ENCODE measurements at regions not wholly inside any gene's neighbourhood (a gene's known extent, or its start where the extent isn't known, plus 50 kb on each side); places are given as distances from the start of the nearest gene placed in this dataset.

GRCh38 chr7:67414858-67415257, 418.2 kb downstream of the TYW1 start:
- TF ChIP-seq, protein P1, sequence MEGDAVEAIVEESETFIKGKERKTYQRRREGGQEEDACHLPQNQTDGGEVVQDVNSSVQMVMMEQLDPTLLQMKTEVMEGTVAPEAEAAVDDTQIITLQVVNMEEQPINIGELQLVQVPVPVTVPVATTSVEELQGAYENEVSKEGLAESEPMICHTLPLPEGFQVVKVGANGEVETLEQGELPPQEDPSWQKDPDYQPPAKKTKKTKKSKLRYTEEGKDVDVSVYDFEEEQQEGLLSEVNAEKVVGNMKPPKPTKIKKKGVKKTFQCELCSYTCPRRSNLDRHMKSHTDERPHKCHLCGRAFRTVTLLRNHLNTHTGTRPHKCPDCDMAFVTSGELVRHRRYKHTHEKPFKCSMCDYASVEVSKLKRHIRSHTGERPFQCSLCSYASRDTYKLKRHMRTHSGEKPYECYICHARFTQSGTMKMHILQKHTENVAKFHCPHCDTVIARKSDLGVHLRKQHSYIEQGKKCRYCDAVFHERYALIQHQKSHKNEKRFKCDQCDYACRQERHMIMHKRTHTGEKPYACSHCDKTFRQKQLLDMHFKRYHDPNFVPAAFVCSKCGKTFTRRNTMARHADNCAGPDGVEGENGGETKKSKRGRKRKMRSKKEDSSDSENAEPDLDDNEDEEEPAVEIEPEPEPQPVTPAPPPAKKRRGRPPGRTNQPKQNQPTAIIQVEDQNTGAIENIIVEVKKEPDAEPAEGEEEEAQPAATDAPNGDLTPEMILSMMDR (IDR thresholded peaks at IDR 0.05), result no peak
- no peak for TF ChIP-seq POLR2AphosphoS5 (IDR thresholded peaks at IDR 0.05)
